ENCODE measurements at regions not wholly inside any gene's neighbourhood (a gene's known extent, or its start where the extent isn't known, plus 50 kb on each side); places are given as distances from the start of the nearest gene placed in this dataset.

GRCh38 chr10:113320211-113320610 lies 232.6 kb upstream of the HABP2 start:
- TF ChIP-seq TAF1 (IDR thresholded peaks at IDR 0.05; ENCODE audit: borderline replicate concordance, insufficient read depth, low read length) (no peak), REST (IDR thresholded peaks at IDR 0.05; ENCODE audit: insufficient read depth in 1 of 2, low read depth in 2 of 2, low read length in 2 of 2) (no peak), FOXP2 (optimal IDR thresholded peaks at IDR 0.05; ENCODE audit: borderline replicate concordance, extremely low read depth, extremely low read length, insufficient read depth) (no peak), SIN3A (IDR thresholded peaks at IDR 0.05; ENCODE audit: borderline replicate concordance, insufficient read depth, low read length) (no peak), POLR2AphosphoS5 (IDR thresholded peaks at IDR 0.05; ENCODE audit: low read depth, low read length) (no peak)

- TF ChIP-seq FOXP2 (optimal IDR thresholded peaks at IDR 0.05; ENCODE audit: borderline replicate concordance, extremely low read depth, extremely low read length, insufficient read depth) (no peak), POLR2AphosphoS5 (IDR thresholded peaks at IDR 0.05; ENCODE audit: low read depth, low read length) (no peak), TAF1 (IDR thresholded peaks at IDR 0.05; ENCODE audit: borderline replicate concordance, insufficient read depth, low read length) (no peak), SIN3A (IDR thresholded peaks at IDR 0.05; ENCODE audit: borderline replicate concordance, insufficient read depth, low read length) (no peak), REST (IDR thresholded peaks at IDR 0.05; ENCODE audit: insufficient read depth in 1 of 2, low read depth in 2 of 2, low read length in 2 of 2) (no peak)
Measured at GRCh38 chr10:113320987-113321386, 231.9 kb upstream of the HABP2 start.

GRCh38 chr10:113322843-113323242 lies 230.0 kb upstream of the HABP2 start:
- no peak for TF ChIP-seq SIN3A (IDR thresholded peaks at IDR 0.05; ENCODE audit: borderline replicate concordance, insufficient read depth, low read length)
- TF ChIP-seq FOXP2 (optimal IDR thresholded peaks at IDR 0.05; ENCODE audit: borderline replicate concordance, extremely low read depth, extremely low read length, insufficient read depth) = no peak
- no peak for TF ChIP-seq TAF1 (IDR thresholded peaks at IDR 0.05; ENCODE audit: borderline replicate concordance, insufficient read depth, low read length)
- TF ChIP-seq POLR2AphosphoS5 (IDR thresholded peaks at IDR 0.05; ENCODE audit: low read depth, low read length) = no peak
- TF ChIP-seq REST (IDR thresholded peaks at IDR 0.05; ENCODE audit: insufficient read depth in 1 of 2, low read depth in 2 of 2, low read length in 2 of 2) = no peak

- TF ChIP-seq REST (IDR thresholded peaks at IDR 0.05; ENCODE audit: insufficient read depth in 1 of 2, low read depth in 2 of 2, low read length in 2 of 2) (no peak), FOXP2 (optimal IDR thresholded peaks at IDR 0.05; ENCODE audit: borderline replicate concordance, extremely low read depth, extremely low read length, insufficient read depth) (no peak), SIN3A (IDR thresholded peaks at IDR 0.05; ENCODE audit: borderline replicate concordance, insufficient read depth, low read length) (no peak), TAF1 (IDR thresholded peaks at IDR 0.05; ENCODE audit: borderline replicate concordance, insufficient read depth, low read length) (no peak), POLR2AphosphoS5 (IDR thresholded peaks at IDR 0.05; ENCODE audit: low read depth, low read length) (no peak)
Measured at GRCh38 chr10:113323985-113324384, 228.9 kb upstream of the HABP2 start.

Measured in PFSK-1 (cell line).